NCI-H2171 treated with DMSO at 0.1 percent for 48 hours (cell line): ENCODE measurements at regions not wholly inside any gene's neighbourhood (a gene's known extent, or its start where the extent isn't known, plus 50 kb on each side); places are given as distances from the start of the nearest gene placed in this dataset.
"Not testable (repeated sequence)": the region's sequence is repeated elsewhere in the genome, so short reads cannot be mapped to it uniquely, and the experiment has no call there.

Experiments used
- DNase-seq: peaks from one replicate; lab custom pipeline; 2025; lab: John Stamatoyannopoulos, UW

- peak; percentile 13 for DNase-seq
Observed at GRCh38 chr12:25382311-25383106, 131.8 kb upstream of the KRAS start.

- no peak for DNase-seq
Observed at GRCh38 chr12:25377469-25378177, 126.9 kb upstream of the KRAS start.

- no peak for DNase-seq
Observed at GRCh38 chr12:25376985-25377384, 126.3 kb upstream of the KRAS start.

- DNase-seq: no peak
Observed at GRCh38 chr12:25376407-25376806, 125.7 kb upstream of the KRAS start.

- DNase-seq: no peak
Observed at GRCh38 chr12:25372969-25373817, 122.5 kb upstream of the KRAS start.

GRCh38 chr12:25372002-25372401 is 121.3 kb upstream of the KRAS start:
- DNase-seq: no peak

- no peak for DNase-seq
Observed at GRCh38 chr12:25368557-25368956, 117.8 kb upstream of the KRAS start.

- DNase-seq: no peak
Observed at GRCh38 chr12:25366122-25366521, 115.4 kb upstream of the KRAS start.

GRCh38 chr12:25365340-25365730 is 114.6 kb upstream of the KRAS start:
- DNase-seq: no peak

GRCh38 chr12:25364529-25365339 is 114.0 kb upstream of the KRAS start:
- DNase-seq: no peak

GRCh38 chr12:25362646-25363045 is 111.9 kb upstream of the KRAS start:
- no peak for DNase-seq

GRCh38 chr12:25361511-25361910 is 110.8 kb upstream of the KRAS start:
- DNase-seq: no peak

GRCh38 chr12:25357595-25357994 is 106.9 kb upstream of the KRAS start:
- DNase-seq: no peak

- DNase-seq: not testable (repeated sequence)
Observed at GRCh38 chr12:25352942-25353341, 102.2 kb upstream of the KRAS start.

- no peak for DNase-seq
Observed at GRCh38 chr12:25352083-25352918, 101.6 kb upstream of the KRAS start.

GRCh38 chr12:25348593-25348895 is 97.8 kb upstream of the KRAS start:
- DNase-seq: no peak

- DNase-seq: no peak
Observed at GRCh38 chr12:25347716-25348592, 97.2 kb upstream of the KRAS start.

- DNase-seq: not testable (repeated sequence)
Observed at GRCh38 chr12:25341877-25342276, 91.1 kb upstream of the KRAS start.

- DNase-seq: no peak
Observed at GRCh38 chr12:25337916-25338315, 87.2 kb upstream of the KRAS start.

- no peak for DNase-seq
Observed at GRCh38 chr12:25332143-25332542, 81.4 kb upstream of the KRAS start.
